GM21528 (cell line): ENCODE measurements at regions not wholly inside any gene's neighbourhood (a gene's known extent, or its start where the extent isn't known, plus 50 kb on each side); places are given as distances from the start of the nearest gene placed in this dataset.
"Not testable (repeated sequence)": the region's sequence is repeated elsewhere in the genome, so short reads cannot be mapped to it uniquely, and the experiment has no call there.

Source experiments
- ATAC-seq: cut with Tn5 transposase; IDR thresholded peaks from one replicate; pipeline ENCODE4 v1.9.1; 2021; ENCODE audit warnings: mild to moderate bottlenecking, moderate library complexity; ENCODE audit not compliant: unreplicated experiment, low FRiP score

DNA sequence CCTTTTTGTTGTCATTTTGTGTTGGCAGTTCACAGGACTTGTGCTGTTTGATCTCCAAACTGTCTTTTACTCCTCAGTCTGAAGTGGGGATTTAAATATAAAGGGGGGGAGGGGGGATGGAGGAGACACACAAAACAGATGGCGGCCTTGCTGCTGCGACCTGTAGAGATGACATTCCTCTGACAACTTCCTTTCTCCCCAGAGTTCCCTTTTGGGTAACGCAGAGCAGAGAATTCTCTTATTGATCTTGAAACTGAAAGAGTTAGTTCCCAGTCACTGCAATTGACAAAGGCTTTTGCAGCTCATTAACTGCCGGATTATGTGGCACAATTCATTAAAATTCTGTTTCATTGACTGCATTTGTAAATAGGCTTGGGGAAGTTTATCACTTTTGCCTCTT is 279.3 kb downstream of the TSN start:
- no peak for ATAC-seq

DNA sequence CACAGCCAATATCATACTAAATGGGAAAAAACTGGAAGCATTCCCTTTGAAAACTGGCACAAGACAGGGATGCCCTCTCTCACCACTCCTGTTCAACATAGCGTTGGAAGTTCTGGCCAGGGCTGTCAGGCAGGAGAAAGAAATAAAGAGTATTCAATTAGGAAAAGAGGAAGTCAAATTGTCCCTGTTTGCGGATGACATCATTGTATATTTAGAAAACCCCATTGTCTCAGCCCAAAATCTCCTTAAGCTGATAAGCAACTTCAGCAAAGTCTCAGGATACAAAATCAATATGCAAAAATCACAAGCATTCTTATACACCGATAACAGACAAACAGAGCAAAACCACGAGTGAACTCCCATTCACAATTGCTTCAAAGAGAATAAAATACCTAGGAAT is 283.4 kb downstream of the TSN start:
- not testable (repeated sequence) for ATAC-seq

DNA sequence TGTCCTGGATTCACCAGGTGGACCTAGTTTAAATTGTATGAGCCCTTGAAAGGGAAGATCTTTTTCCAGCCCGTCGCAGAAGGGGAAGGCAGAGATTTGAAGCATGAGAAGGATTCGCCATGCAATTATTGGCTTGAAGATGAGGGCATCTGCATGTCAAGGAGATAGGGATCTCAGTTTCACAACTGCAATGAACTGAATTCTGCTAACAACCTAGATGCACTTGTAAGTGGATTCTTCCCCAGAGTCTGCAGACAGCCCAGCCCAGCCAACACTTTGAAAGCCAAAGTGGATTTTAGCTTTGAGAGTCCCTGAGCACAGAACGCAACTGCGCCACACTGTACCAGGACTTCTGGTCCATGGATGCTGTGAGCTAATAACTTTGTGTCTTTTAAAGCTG is 286.0 kb downstream of the TSN start:
- ATAC-seq = no peak

DNA sequence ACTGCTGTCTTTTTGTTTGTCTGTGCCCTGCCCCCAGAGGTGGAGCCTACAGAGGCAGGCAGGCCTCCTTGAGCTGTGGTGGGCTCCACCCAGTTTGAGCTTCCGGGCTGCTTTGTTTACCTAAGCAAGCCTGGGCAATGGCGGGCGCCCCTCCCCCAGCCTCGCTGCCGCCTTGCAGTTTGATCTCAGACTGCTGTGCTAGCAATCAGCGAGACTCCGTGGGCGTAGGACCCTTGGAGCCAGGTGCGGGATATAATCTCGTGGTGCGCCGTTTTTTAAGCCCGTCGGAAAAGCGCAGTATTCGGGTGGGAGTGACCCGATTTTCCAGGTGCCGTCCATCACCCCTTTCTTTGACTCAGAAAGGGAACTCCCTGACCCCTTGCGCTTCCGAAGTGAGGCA is 296.2 kb downstream of the TSN start:
- ATAC-seq = not testable (repeated sequence)

DNA sequence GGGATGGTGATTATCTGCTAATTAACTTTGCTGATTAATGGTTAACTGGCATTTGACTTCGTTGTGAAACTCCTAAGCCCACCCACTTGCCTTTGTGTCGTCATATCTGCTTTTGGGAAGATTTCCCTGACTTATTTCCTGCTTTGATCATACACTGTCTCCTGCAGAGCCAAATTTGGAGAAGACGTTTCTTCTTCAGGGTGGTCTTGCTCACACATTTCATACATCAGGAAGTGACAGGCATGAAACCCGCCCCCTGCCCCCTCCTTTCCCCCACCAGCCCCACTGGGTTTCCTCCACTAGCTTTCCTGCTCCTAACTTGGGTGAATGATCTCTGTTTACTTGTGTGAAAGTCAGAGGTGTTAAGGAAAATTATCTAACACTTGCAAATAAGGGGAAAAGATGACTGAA is 300.1 kb downstream of the TSN start:
- ATAC-seq = no peak

DNA sequence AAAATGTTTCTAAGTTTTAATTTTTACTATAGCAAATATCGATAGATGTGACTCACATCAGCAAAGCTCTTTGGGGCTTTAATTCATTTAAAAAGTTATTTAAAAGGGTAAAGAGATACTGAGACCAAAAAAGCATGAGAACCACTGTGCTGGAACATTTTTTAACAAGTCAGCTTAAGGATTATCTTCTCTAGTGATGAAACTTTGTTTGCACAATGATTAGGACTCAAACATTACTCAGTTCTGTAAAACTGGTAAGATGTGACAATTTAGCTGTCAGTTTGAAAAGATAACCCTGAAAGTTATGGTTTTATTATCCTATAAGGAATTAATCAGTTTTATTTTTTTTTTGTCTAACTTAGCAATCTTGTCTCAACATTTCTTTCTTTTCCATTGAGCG is 301.4 kb downstream of the TSN start:
- ATAC-seq = no peak

DNA sequence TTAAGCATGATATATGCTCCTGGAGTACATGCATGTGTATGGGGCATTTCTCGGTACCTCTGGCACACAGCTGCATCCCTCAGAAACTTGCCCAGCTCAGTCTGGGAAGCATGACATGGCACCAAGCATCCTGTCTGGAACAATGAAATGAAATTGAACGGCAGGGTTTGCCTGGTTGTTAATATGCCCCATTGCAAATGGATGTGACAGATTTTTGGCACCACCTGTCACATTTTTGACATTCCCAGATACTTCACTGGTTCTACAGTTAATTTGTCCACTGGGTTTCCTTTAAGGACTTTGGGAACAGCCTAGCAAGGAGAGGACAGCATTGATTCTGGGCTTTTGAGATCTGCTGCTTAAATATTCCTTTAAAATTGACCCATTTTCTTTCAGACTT is 305.8 kb downstream of the TSN start:
- ATAC-seq = no peak

DNA sequence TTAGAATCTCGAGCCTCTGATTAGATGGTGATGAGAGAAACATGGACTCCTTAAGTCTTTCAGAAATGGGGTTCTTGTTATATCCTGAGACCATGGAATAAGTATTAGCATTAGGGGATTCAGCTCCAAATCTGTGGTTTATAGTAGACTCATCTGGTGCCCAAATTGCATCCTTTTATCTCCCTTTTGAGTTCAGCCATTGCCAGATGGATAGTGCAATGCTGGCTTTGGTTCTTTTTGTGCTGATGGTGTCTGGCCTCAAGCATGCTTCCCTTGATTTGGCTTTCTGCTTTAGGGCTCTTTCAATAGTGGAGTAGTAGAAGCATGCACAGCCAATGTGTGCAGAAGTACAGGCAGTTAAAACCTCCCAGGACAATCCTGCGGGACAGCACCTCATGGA is 306.4 kb downstream of the TSN start:
- no peak for ATAC-seq

DNA sequence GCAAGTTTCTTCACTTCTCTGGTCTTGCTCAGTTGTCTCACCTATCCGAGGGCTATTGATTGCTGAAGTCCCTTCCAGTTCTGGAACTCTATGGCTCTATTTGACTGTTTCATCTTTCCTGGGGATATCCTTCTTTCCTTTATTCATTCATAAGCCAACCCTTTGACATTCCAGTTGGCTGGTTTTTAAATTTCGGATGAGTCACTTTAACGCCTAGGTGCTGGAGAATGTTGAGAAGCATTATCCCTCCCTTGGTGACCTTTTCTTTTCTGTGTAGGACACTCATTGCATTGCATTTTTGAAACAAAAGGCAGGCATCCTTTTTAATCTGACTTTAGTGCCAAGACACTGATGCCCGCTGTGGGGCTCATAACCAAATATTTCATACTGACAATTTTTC is 307.1 kb downstream of the TSN start:
- ATAC-seq = no peak

DNA sequence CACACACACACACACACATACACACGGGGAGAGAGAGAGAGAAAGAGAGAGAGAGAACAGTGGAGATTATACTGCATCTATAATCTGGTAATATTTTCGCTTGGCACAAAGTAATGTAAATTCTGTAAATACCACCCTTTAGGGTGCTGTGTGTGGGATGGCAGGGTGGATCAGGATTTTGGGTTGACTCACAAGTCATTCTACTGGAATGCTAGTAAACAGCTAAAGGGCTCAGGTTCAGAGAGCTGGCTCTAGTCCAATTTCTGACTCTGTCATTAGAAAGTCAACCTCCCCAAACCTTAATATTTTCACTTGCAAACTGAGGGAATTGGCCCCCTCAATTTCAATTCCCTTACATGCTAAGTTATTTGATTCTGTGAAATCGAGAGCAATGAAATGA is 308.3 kb downstream of the TSN start:
- no peak for ATAC-seq

DNA sequence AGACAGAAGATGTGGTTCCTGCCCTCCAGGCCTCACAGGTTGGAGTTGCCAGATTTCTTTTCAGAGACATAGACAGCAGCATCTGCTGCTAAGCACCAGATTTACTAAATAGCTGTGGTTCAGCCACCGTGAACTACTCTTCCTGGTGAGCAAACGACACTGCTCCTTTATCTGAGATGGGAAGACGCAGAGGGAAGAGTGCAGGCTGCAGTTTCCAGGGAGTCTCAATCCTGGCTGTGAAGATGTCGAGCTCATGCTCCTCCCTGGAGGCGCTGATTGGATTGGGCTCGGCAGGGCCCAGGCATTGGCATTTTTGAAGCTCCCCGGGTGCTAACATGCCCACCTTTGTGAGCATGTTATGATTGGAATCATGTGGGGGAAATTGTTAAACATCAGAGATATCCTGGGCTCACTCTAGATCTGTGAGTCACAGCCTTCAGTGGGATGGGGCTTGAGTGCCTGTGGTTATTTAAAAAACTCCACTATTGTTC is 314.8 kb downstream of the TSN start:
- ATAC-seq = no peak

DNA sequence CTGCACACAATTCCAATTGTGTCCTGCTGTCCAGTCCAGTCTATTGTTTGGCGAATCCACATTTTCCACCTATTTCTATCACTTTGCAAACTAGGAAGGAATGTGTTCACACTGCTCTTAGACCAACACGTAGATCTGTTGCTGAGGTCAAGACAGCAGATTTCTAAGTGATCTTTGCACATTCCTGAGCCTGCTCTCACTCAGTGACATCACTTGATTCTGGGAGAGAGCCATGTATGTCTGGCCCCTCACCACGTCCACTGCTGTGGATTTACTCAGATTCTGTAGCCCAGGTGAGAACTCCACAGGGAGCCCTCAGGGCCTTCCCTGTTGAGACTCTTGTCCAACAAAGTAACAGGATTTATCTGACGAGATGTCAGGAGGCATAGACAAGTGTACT is 317.2 kb downstream of the TSN start:
- ATAC-seq = no peak

DNA sequence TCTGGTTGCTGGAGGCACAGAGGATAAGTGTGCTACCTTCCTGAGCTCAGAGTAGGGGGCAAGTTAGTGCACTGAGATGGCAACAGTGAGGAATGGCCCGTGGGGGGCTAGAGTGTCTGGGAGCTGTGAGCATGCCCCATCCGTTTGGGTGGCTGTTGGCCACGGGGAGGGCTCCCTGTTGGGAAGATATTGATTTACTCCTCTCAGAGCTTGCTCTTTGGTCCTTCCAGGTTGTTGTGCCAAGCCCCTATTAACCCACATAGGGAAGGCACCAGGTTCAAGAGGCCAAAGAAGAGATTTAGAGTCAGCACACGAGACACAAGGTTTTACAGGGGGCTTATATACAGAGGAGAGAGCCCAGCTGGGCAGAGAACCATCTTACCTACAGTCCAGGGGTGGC is 318.8 kb downstream of the TSN start:
- ATAC-seq = no peak

DNA sequence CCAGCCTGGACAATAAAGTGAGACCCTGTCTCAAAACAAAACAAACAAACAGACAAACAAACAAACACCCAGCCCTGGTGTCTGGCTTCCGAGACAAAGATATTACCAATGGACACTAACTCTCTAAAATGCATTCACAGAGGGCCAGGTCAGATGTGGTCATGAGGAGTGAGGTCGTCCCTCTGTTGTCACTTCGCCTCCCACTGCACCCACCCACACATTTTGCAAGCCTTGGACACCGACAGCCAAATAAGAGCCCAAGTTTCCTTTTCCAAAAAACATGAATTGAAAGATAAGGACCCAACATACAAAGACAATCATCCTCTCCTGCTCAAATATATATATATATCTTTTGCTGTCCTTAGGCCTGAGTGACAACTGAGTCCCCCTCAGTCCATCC is 319.9 kb downstream of the TSN start:
- no peak for ATAC-seq

DNA sequence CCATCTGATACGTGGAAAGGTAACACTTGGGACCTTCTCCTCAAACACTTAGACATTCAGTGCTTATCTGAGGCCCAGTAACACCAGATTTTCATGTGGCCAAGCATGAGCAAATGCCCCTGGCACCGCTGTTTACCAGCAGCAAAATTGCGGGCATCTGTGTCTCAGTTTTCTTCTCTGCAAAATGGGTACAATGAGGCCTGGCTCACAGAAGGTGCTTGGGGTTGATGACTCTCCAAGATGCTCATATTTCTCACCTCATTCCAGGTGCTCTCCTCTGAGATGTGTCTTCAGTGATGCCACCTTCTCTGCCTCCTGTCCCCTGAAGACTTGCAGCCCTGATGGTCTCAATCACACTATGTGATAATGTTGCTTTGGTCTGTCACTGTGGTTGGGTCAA is 321.7 kb downstream of the TSN start:
- ATAC-seq = no peak

DNA sequence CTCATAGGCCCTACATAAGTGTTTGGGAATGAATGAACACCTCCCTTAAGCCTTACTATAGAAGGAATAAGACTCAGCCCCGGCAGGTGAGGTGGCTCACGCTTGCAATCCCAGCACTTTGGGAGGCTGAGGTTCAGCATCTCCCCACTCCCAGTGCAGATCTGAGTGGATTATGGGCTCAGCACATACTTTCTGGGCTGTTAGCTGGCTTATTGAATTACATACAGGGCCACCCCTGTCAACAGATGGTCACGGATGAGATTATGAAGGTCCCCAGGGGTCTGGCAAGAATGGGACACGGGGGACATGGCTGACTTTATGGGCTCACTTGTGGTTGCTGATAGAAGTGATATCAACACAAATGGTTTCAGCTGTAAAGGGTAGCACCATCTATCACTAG is 322.3 kb downstream of the TSN start:
- ATAC-seq = no peak

DNA sequence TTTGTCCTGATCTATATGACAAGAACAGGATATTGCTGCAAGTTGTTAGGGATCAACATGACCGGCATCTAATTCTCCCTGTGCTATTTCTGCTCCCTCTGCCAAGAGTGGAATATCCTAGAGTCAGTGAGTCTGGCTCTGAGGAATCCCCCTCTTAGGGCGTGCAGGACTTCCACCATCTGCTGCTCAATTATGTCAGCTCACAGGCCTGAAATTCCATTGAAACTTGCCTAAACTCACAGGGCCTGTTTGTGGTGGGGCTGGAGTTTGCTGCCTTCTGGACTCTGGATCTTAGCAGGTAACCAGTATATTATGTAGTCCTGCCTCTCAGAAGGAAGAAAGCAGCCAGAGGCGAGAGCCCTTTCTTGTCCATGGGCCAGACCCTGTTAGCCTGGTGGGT is 323.0 kb downstream of the TSN start:
- no peak for ATAC-seq

DNA sequence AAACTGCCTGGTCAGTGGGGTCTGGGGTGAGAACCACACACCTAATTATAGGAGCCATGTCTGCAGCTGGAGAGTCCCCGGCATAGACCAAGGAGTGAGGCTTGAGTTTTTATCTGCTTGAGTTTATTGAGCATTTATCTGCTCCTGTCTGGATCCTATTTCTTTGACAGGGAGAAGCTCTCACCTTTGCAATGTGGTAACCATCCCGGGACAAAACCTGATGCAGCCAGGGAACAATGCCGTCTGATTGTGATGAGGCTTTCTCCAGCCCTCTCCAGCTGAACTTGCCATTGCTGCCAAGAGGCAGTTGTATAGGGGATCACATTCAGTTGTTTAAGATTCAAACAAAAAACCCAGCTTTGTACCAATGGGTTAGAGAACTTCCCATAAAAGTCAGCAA is 324.4 kb downstream of the TSN start:
- ATAC-seq = no peak

DNA sequence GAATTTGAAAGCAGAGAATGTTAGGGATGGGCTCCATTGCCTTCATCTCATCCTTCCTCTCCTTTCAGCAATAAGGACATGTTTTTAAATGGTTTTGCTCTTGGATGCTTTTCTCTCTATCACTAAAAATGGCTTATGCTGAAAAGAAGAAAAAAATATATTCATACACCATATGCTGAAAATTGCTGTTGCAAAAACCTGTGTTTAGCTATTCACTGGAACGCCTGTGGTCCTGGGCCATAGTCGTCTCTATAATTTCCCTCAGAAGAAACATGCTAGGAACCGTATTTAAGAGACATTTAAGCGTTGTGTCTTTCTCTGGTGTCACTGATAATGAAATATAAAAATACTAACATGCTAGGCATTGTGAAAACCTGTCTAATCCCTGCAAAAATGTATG is 324.9 kb downstream of the TSN start:
- ATAC-seq = no peak

DNA sequence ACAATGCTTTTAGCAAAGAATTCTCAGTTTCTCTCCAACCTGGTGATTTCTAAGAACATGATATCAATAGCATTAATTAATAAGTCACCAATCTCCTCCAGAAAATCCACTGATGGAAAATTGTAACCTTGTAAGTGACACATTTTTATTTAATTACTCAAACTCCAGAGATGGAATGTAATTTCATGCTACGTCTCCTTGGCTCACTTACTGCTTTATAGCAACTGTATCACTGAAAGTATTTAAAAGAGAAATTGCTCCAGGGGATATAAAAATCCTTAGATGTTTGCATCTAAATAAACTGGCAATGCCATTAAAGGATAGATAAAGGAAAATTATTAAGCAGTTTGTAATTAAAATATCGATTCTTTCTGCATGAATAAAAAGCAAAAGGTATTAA is 325.4 kb downstream of the TSN start:
- no peak for ATAC-seq

DNA sequence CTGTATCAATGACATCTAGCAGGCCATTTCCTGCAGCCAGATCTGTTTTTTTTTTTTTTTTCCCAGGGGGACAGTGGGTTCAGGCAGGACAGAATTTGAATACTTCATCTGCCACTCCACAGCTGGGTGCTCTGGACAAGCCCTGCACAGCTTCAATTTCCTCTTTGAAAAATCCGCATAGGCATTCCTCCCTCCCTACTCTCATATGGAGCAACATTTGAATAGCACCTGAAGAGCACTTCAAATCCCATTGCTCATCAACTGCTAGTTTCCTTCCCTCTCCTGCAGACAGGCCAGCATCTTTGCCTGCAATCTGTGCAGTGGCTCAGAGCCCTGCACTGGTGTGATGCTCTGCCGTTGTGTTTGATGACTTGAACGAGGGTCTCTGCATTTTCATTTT is 326.3 kb downstream of the TSN start:
- ATAC-seq = no peak

DNA sequence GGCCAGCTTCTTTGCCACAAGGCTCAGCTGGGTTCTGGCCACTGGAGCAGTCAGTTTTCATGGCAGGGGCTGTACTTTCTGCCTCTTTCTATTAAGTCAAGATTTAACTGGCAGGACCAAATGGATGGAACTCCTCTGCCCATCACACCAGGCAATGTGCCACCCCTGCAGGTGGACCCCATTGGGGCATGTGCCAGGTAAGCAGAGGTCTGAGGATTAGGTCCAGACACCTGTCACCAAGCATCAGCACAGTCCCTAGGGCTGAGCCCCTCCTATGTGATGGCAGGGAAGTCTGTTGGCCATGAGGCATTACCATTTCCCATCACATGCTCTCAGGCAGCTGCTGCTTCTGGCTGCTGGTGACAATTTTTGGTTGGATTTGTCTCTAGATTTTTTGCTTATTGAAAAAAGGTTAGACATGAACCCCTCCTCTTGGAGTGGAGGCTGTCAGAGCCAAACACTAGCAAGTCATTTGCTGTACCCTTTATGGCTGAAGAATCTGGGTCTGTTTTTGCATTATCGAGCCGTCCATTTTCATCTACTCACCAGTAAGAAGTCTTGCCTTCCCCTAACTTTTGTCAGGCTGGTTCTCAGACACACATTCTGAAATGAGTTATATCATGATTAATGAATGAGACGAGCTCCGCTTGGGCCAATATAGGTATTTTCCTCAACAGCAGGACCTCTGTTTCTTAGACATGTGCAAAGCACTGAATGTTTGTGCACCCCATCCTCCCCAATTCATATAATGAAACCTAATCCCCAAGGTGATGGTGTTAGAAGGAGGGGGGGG is 328.0 kb downstream of the TSN start:
- no peak for ATAC-seq

DNA sequence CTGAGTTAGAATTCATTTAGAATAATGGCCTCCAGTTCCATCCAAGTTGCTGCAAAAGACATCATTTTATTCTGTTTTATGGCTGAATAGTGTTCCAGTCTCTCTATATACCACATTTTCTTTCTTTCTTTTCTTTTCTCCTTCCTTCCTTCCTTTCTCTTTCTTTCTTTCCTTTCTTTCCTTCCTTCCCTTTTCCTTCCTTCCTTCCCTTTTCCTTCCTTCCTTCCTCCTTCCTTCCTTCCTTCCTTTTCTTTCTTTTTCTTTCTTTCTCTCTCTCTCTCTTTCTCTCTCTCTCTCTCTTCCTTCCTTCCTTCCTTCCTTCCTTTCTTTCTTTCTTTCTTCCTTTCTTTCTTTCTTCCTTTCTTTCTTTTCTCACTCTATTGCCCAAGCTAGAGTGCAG is 330.2 kb downstream of the TSN start:
- ATAC-seq = not testable (repeated sequence)
